Upper lobe of left lung (tissue), 4 donors: ENCODE measurements at regions not wholly inside any gene's neighbourhood (a gene's known extent, or its start where the extent isn't known, plus 50 kb on each side); places are given as distances from the start of the nearest gene placed in this dataset.
"Not testable (repeated sequence)": the region's sequence is repeated elsewhere in the genome, so short reads cannot be mapped to it uniquely, and the experiment has no call there.

Experiments
- CTCF ChIP-seq, 6 experiments: fragments of 450-650 bp in 4 of 6; fragments of 200-600 bp in 2 of 6; sonication (generic) in 2 of 6; IDR thresholded peaks; one replicate each; pipeline ENCODE4 v1.5.1; 2016 to 2019; ENCODE audit warnings: antibody characterized with exemption in 6 of 6
- EP300 ChIP-seq, 4 donors: sonication (generic); formaldehyde crosslinking; IDR thresholded peaks; one replicate each; pipeline ENCODE4 v1.5.1; 2017; ENCODE audit warnings: antibody characterized with exemption in 4 of 4, control low read depth in 2 of 4
- POLR2A ChIP-seq, 4 donors: fragments of 450-650 bp; IDR thresholded peaks; one replicate each; pipeline ENCODE4 v1.5.1; 2016 to 2017; ENCODE audit warnings: antibody characterized with exemption in 4 of 4, mild to moderate bottlenecking in 2 of 4

- not testable (repeated sequence) for TF ChIP-seq CTCF, EP300, POLR2A (IDR thresholded peaks at IDR 0.05)
These were observed 233.7 kb upstream of the NETO1 start for GRCh38 chr18:73101491-73101890.
